SU-DHL-6 (cell line): ENCODE measurements at regions not wholly inside any gene's neighbourhood (a gene's known extent, or its start where the extent isn't known, plus 50 kb on each side); places are given as distances from the start of the nearest gene placed in this dataset.

Source experiments
- H2AFZ ChIP-seq: fragments of 200-600 bp; sonication (generic); 2 replicates; pipeline ENCODE4 v1.6.1; 2014; ENCODE audit warnings: low read depth, mild to moderate bottlenecking, moderate library complexity, mixed read lengths, antibody characterized with exemption, low read length; ENCODE audit not compliant: severe bottlenecking
- H3F3A ChIP-seq: fragments of 200-600 bp; shearing (Covaris generic); 2 replicates; pipeline ENCODE4 v1.6.0; 2016; ENCODE audit warnings: antibody characterized with exemption, mild to moderate bottlenecking; ENCODE audit not compliant: insufficient read depth
- H3K27ac ChIP-seq: fragments of 200-600 bp; sonication (generic); 2 replicates; pipeline ENCODE4 v1.5.1; 2016; ENCODE audit warnings: low read depth, mild to moderate bottlenecking, low read length, moderate library complexity, mixed read lengths
- H3K27me3 ChIP-seq: fragments of 200-600 bp; sonication (generic), shearing (Covaris generic); 2 replicates; pipeline ENCODE4 v1.6.0; 2014; ENCODE audit warnings: mild to moderate bottlenecking, low read length
- H3K36me3 ChIP-seq: fragments of 200-600 bp; sonication (generic); 2 replicates; pipeline ENCODE4 v1.6.1; 2014; ENCODE audit warnings: mild to moderate bottlenecking, low read length, mixed read lengths
- H3K4me2 ChIP-seq: fragments of 300-600, 200-600 bp; shearing (Covaris generic), sonication (generic); 2 replicates; pipeline ENCODE4 v1.6.0; 2014; ENCODE audit warnings: low read length, low read depth, mild to moderate bottlenecking; ENCODE audit not compliant: poor library complexity, severe bottlenecking
- H3K4me3 ChIP-seq: fragments of 200-600 bp; sonication (generic); 2 replicates; pipeline ENCODE4 v1.5.1; 2014; ENCODE audit warnings: antibody characterized with exemption, low read length, mild to moderate bottlenecking, mixed read lengths; ENCODE audit not compliant: insufficient read depth, poor library complexity, severe bottlenecking
- H3K79me2 ChIP-seq: fragments of 200-600 bp; sonication (generic); 2 replicates; pipeline ENCODE4 v1.6.1; 2014; ENCODE audit warnings: mild to moderate bottlenecking, low read length, moderate library complexity; ENCODE audit not compliant: insufficient read depth
- H3K9ac ChIP-seq: fragments of 200-600 bp; sonication (generic); 2 replicates; pipeline ENCODE4 v1.7.0; 2014; ENCODE audit warnings: mild to moderate bottlenecking, low read length
- H3K9me2 ChIP-seq: fragments of 200-600 bp; sonication (generic); replicated peaks from 2 replicates; pipeline ENCODE4 v1.6.1; 2014; ENCODE audit warnings: low read length; ENCODE audit not compliant: insufficient read depth
- H3K9me3 ChIP-seq: fragments of 200-600 bp; sonication (generic); 2 replicates; pipeline ENCODE4 v1.6.1; 2014; ENCODE audit warnings: low read length, mixed read lengths; ENCODE audit not compliant: insufficient read depth
- H4K20me1 ChIP-seq: fragments of 200-600 bp; sonication (generic); 2 replicates; pipeline ENCODE4 v1.6.1; 2014; ENCODE audit warnings: low read depth, mild to moderate bottlenecking, antibody characterized with exemption, low read length, moderate library complexity, mixed read lengths
- CTCF ChIP-seq: fragments of 200-600 bp; sonication (generic); IDR thresholded peaks from one replicate; pipeline ENCODE4 v1.5.1; 2017; ENCODE audit warnings: antibody characterized with exemption, mild to moderate bottlenecking, low read length, moderate library complexity; ENCODE audit not compliant: insufficient read depth, poor library complexity, severe bottlenecking
- EZH2phosphoT487 ChIP-seq: fragments of 200-600 bp; sonication (generic), shearing (Covaris generic); conservative IDR thresholded peaks from 2 replicates; pipeline ENCODE4 v1.6.1; 2018; ENCODE audit warnings: mild to moderate bottlenecking, antibody characterized with exemption, low read length, moderate library complexity, mixed read lengths

GRCh38 chr12:92337128-92337527 lies 191.5 kb upstream of the BTG1 start:
- Histone ChIP-seq H3K4me2 (no peak overlapping the region), H4K20me1 (no peaks in the 10 kb centered on the region), H3K27ac (no peak overlapping the region), H3K4me3 (no peak overlapping the region), H3K9me3 (no peaks in the 10 kb centered on the region), H3K9ac (no peak overlapping the region), H2AFZ (no peak overlapping the region), H3K36me3 (no peaks in the 10 kb centered on the region), H3K79me2 (no peaks in the 10 kb centered on the region), H3K27me3 (no peaks in the 10 kb centered on the region), H3F3A (no peaks in the 10 kb centered on the region), H3K9me2 (no peaks in the 10 kb centered on the region)
- TF ChIP-seq CTCF (no peak), EZH2phosphoT487 (no peak)

- Histone ChIP-seq H3K9me3 (no peaks in the 10 kb centered on the region), H3K79me2 (no peaks in the 10 kb centered on the region), H3K9ac (no peak overlapping the region), H3K4me2 (no peak overlapping the region), H3F3A (no peaks in the 10 kb centered on the region), H4K20me1 (no peaks in the 10 kb centered on the region), H3K4me3 (no peak overlapping the region), H3K36me3 (no peaks in the 10 kb centered on the region), H2AFZ (no peak overlapping the region), H3K27me3 (no peaks in the 10 kb centered on the region), H3K9me2 (no peaks in the 10 kb centered on the region), H3K27ac (no peak overlapping the region)
- no peak for TF ChIP-seq EZH2phosphoT487
- TF ChIP-seq CTCF: no peak
Measured at GRCh38 chr12:92336641-92337040, 191.0 kb upstream of the BTG1 start.

DNA sequence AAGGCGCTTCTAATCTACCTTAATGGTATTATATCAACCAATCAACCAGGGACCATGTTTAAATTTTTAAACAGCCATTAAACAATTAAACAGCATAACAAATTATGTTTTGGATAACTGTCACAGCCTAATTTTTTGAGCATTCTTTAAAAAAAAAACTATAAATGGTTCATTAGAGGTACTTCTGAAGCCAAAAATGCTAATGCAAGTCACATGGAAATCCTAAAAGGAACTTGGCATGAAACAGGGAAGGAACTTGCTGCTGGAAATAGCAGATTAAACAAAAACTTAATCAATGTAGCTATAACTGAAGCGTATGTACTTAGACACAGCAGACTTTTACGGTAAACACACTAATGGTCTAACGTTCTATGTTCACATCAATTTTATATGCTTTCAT lies 190.2 kb upstream of the BTG1 start:
- Histone ChIP-seq H3K4me2 (no peak overlapping the region), H3K9me2 (no peaks in the 10 kb centered on the region)

More for the DNA sequence above, 190.2 kb upstream of the BTG1 start:
- Histone ChIP-seq H3K36me3 (no peaks in the 10 kb centered on the region), H3K27me3 (no peaks in the 10 kb centered on the region), H3K4me3 (no peak overlapping the region), H4K20me1 (no peaks in the 10 kb centered on the region), H3K9ac (no peak overlapping the region), H3K9me3 (no peaks in the 10 kb centered on the region), H2AFZ (no peak overlapping the region), H3K27ac (no peak overlapping the region), H3K79me2 (no peaks in the 10 kb centered on the region), H3F3A (no peaks in the 10 kb centered on the region)
- TF ChIP-seq EZH2phosphoT487: no peak
- TF ChIP-seq CTCF: no peak
